K562 (cell line): ENCODE measurements at regions not wholly inside any gene's neighbourhood (a gene's known extent, or its start where the extent isn't known, plus 50 kb on each side); places are given as distances from the start of the nearest gene placed in this dataset.

ENCODE experiments used
- CBX5 ChIP-seq: IDR thresholded peaks from 2 replicates; pipeline ENCODE4 v1.6.1; 2014; ENCODE audit warnings: low read depth, borderline replicate concordance
- HBP1 ChIP-seq: fragments of 450-650 bp; formaldehyde crosslinking; IDR thresholded peaks from 2 replicates; pipeline ENCODE4 v1.4.0; 2022; ENCODE audit warnings: missing genetic modification characterization
- SNRNP70 ChIP-seq: fragments of 200-400 bp; formaldehyde crosslinking; optimal IDR thresholded peaks from 2 replicates; pipeline ENCODE3; 2017; ENCODE audit warnings: low read depth, low read length
- ZBTB1 ChIP-seq: sonication (generic); formaldehyde crosslinking; IDR thresholded peaks from 2 replicates; pipeline ENCODE4 v1.8.1; 2023; ENCODE audit warnings: missing genetic modification reagents, low read depth, mild to moderate bottlenecking, borderline replicate concordance
- ZBTB11 ChIP-seq, 3 experiments: fragments of 200-800 bp in 1 of 3; fragments of 250-450 bp in 1 of 3; fragments of 450-650 bp in 1 of 3; sonication (Bioruptor Pico) in 1 of 3; sonication (Bioruptor generic) in 1 of 3; formaldehyde crosslinking in 1 of 3; IDR thresholded peaks; 2 replicates each; pipeline versions ENCODE4 v1.6.1 to v1.8.0; 2016 to 2022; ENCODE audit warnings: mild to moderate bottlenecking in 2 of 3, missing genetic modification characterization in 2 of 3, missing compliant biosample characterization in 1 of 3, moderate library complexity in 1 of 3
- ZNF24 ChIP-seq: fragments of 450-650 bp; IDR thresholded peaks from 2 replicates; pipeline ENCODE4 v1.6.1; 2016

GRCh38 chr10:53664282-53665019, 891.9 kb upstream of the MBL2 start:
- TF ChIP-seq SNRNP70 (no peak), HBP1 (CRISPR knock-in tag) (no peak), ZBTB11 (CRISPR knock-in tag; IDR thresholded peaks at IDR 0.05) (no peak), ZBTB1 (CRISPR knock-in tag) (no peak), CBX5 (no peak), ZNF24 (no peak)
